ENCODE measurements at regions not wholly inside any gene's neighbourhood (a gene's known extent, or its start where the extent isn't known, plus 50 kb on each side); places are given as distances from the start of the nearest gene placed in this dataset.

DNA sequence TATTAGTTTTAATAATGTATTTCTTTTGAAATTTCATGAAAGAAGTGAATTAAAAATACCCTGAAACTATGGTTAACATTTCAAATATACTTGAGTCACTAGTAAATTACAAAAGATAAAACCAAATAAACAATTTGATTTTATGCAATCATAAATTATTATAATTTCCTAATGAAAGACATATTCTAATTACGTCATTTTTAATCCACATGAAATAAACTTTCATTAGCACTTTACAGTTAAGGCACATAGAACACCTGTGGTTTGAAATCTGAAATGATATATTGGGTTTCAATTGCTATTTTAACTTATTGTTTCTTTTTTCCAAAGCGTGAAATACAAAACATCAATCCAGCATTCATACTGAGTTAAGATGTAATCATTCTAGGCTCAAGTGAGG, 1492.5 kb upstream of the PABPC4L start:
- TF ChIP-seq POLR2AphosphoS5 (IDR thresholded peaks at IDR 0.05; ENCODE audit: low read depth, low read length), result no peak
- TF ChIP-seq, protein P1, sequence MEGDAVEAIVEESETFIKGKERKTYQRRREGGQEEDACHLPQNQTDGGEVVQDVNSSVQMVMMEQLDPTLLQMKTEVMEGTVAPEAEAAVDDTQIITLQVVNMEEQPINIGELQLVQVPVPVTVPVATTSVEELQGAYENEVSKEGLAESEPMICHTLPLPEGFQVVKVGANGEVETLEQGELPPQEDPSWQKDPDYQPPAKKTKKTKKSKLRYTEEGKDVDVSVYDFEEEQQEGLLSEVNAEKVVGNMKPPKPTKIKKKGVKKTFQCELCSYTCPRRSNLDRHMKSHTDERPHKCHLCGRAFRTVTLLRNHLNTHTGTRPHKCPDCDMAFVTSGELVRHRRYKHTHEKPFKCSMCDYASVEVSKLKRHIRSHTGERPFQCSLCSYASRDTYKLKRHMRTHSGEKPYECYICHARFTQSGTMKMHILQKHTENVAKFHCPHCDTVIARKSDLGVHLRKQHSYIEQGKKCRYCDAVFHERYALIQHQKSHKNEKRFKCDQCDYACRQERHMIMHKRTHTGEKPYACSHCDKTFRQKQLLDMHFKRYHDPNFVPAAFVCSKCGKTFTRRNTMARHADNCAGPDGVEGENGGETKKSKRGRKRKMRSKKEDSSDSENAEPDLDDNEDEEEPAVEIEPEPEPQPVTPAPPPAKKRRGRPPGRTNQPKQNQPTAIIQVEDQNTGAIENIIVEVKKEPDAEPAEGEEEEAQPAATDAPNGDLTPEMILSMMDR (IDR thresholded peaks at IDR 0.05 in 2 of 3, conservative IDR thresholded peaks at IDR 0.05 in 1 of 3; ENCODE audit: borderline replicate concordance in 1 of 3, insufficient read depth in 1 of 3, low read depth in 2 of 3, low read length in 2 of 3), result no peak
- no peak for TF ChIP-seq SRF (IDR thresholded peaks at IDR 0.05; ENCODE audit: low read depth)
- TF ChIP-seq EZH2 (IDR thresholded peaks at IDR 0.05), result no peak
- TF ChIP-seq JUND (IDR thresholded peaks at IDR 0.05), result no peak
- no peak for TF ChIP-seq ZNF274 (IDR thresholded peaks at IDR 0.05; ENCODE audit: low read depth, low read length)
- TF ChIP-seq, protein P2, sequence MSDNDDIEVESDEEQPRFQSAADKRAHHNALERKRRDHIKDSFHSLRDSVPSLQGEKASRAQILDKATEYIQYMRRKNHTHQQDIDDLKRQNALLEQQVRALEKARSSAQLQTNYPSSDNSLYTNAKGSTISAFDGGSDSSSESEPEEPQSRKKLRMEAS (IDR thresholded peaks at IDR 0.05), result no peak
- no peak for TF ChIP-seq SP1 (IDR thresholded peaks at IDR 0.05; ENCODE audit: low read depth)
- no peak for TF ChIP-seq SIN3A (IDR thresholded peaks at IDR 0.05; ENCODE audit: low read depth)

All from HCT116 (cell line).